Activated CD8-positive, alpha-beta T cell treated with anti-CD3 and anti-CD28 coated beads, Interleukin-2, amount 10 ng/mL, durations not matched to agents 7 days and 5 days (primary cell): ENCODE measurements at regions not wholly inside any gene's neighbourhood (a gene's known extent, or its start where the extent isn't known, plus 50 kb on each side); places are given as distances from the start of the nearest gene placed in this dataset.

Experiments used
- ATAC-seq: fragments of 150-1000 bp; cut with Tn5 transposase; one replicate; pipeline ENCODE4 v1.10.0; 2021; ENCODE audit warnings: moderate library complexity
- CTCF ChIA-PET: fragments of 350-600 bp; sonication (Branson Sonifier 250); formaldehyde crosslinking; loops from one replicate; lab custom pipeline; 2021; ENCODE audit warnings: antibody characterized with exemption; lab: Charles Lee
- POLR2A ChIA-PET: fragments of 350-600 bp; sonication (Branson Sonifier 250); formaldehyde crosslinking; loops from one replicate; lab custom pipeline; 2021; ENCODE audit warnings: antibody characterized with exemption; lab: Charles Lee
- DNase-seq: peaks from one replicate; pipeline ENCODE4 v3.0.0-alpha.2; 2020
- H3K27ac Mint-ChIP-seq: one replicate; pipeline ENCODE4 v1.8.0; 2021; ENCODE audit warnings: mild to moderate bottlenecking, mixed read lengths
- H3K27me3 Mint-ChIP-seq: one replicate; pipeline ENCODE4 v1.8.0; 2021; ENCODE audit warnings: low read depth, mixed read lengths
- H3K36me3 Mint-ChIP-seq: one replicate; pipeline ENCODE4 v1.8.0; 2021; ENCODE audit warnings: low read depth, mixed read lengths
- H3K4me1 Mint-ChIP-seq: one replicate; pipeline ENCODE4 v1.8.0; 2021; ENCODE audit warnings: low read depth, mixed read lengths
- H3K4me3 Mint-ChIP-seq: one replicate; pipeline ENCODE4 v1.8.0; 2021; ENCODE audit warnings: mild to moderate bottlenecking, mixed read lengths
- H3K9me3 Mint-ChIP-seq: one replicate; pipeline ENCODE4 v1.8.0; 2022; ENCODE audit warnings: mixed read lengths; ENCODE audit not compliant: insufficient read depth

DNA sequence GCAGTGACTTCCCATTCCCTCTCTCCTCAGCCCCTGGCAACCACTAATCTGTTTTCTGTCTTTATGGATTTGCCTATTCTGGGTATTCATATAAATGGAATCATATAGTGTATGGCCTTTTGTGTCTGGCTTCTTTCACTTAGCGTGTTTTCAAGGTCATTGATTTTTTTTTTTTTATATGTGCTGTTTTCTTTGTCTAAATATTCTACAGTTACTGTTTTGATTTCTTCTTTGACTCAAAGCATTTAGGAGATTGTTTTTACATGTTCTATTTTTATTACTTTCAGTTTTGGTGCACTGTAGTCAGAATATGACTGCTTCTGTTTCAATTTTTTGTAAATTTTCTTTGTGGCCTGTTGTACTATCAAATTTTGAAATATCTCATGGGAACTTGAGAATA is 71.9 kb upstream of the RNU6-1 start:
- ChIA-PET POLR2A (no interaction called here), CTCF (no interaction called here)
- no peak for DNase-seq
- Mint-ChIP-seq H3K36me3 (peaks cover 2% of the 10 kb centered on the region), H3K9me3 (peaks cover 14% of the 10 kb centered on the region), H3K4me3 (no peak overlapping the region), H3K27ac (no peak overlapping the region), H3K4me1 (no peaks in the 10 kb centered on the region), H3K27me3 (peaks cover 16% of the 10 kb centered on the region)
- ATAC-seq: no peak

DNA sequence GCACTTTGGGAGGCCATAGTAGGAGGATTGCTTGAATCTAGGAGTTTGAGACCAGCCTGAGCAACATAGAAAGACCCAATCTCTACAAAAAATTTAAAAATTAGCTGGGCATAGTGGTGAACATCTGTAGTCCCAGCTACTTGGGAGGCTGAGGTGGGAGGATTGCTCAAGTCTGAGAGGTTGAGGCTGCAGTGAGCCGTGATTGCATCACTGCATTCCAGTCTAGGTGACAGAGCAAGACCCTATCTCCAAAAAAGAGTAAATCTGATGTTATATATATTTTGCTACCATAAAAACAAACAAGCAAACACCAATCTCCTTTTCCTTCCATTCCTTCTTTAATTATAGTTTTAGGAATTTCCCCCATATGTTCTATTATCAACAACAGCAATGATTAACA is 74.2 kb upstream of the RNU6-1 start:
- CTCF ChIA-PET: no interaction called here
- no peaks in the 10 kb centered on the region for H3K4me1 Mint-ChIP-seq
- peaks cover 2% of the 10 kb centered on the region for H3K36me3 Mint-ChIP-seq
- H3K9me3 Mint-ChIP-seq: peaks cover 19% of the 10 kb centered on the region
- peaks cover 9% of the 10 kb centered on the region for H3K27me3 Mint-ChIP-seq
- DNase-seq (no peak), ATAC-seq (no peak)
- H3K4me3 Mint-ChIP-seq: no peak overlapping the region
- H3K27ac Mint-ChIP-seq: no peak overlapping the region
- POLR2A ChIA-PET: interaction anchor here (0.6 kb wide), 1 partner anchor 317 kb away, joined by 6 read pairs; no protein-coding TSS in a partner anchor

DNA sequence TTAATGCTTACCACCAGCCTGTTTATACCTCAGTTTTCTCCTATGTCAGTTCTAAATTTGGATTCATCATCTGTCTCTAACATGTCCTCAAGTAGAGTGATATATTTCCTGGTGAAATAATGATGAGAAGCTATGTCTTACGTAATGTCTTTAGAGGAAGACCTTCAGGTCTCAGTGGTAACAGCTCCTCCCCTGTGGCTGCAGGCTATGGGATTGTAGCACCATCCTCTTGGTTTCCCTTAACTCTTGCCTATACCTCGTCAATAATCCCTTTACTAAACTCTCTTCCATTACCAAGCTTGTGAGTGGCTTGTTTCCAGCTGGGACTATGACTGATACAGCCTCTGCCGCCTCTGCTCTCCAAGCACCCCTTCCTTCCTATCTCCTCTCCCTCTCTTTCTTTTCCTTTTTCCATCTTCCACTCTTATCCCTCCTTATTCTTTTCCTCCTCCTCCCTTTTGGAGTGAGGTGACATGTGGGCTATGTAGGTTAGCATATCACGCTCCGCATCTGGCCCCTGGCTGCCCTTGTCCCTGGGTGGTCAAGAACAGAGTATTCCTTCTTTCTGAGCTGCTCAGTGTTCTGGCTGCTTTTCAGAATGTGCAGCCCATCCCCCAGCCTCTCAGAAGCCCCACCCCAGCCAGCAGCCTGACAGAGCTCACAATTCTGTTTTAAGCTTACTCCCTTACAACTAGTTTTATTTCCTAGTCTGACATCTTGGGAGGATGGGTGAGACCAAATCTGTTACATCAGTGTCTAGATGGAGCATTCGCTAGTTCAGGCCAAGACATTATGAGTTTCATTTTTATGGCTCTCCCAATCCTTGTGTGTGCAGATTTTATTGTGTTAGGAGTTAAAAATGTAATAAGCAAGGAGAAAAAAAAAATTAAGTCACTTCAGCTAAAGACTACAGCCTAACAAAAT is 75.0 kb upstream of the RNU6-1 start:
- ChIA-PET CTCF (interaction anchor here (0.7 kb wide), 1 partner anchor 11 kb away, joined by 3 read pairs; no protein-coding TSS in a partner anchor), POLR2A (interaction anchor here (0.6 kb wide), 1 partner anchor 318 kb away, joined by 6 read pairs; no protein-coding TSS in a partner anchor)
- peaks cover 7% of the 10 kb centered on the region for H3K27me3 Mint-ChIP-seq
- H3K4me1 Mint-ChIP-seq: no peaks in the 10 kb centered on the region
- H3K27ac Mint-ChIP-seq: no peak overlapping the region
- H3K4me3 Mint-ChIP-seq: no peak overlapping the region
- ATAC-seq (no peak), DNase-seq (no peak)
- H3K9me3 Mint-ChIP-seq: peaks cover 12% of the 10 kb centered on the region
- H3K36me3 Mint-ChIP-seq: peaks cover 2% of the 10 kb centered on the region

DNA sequence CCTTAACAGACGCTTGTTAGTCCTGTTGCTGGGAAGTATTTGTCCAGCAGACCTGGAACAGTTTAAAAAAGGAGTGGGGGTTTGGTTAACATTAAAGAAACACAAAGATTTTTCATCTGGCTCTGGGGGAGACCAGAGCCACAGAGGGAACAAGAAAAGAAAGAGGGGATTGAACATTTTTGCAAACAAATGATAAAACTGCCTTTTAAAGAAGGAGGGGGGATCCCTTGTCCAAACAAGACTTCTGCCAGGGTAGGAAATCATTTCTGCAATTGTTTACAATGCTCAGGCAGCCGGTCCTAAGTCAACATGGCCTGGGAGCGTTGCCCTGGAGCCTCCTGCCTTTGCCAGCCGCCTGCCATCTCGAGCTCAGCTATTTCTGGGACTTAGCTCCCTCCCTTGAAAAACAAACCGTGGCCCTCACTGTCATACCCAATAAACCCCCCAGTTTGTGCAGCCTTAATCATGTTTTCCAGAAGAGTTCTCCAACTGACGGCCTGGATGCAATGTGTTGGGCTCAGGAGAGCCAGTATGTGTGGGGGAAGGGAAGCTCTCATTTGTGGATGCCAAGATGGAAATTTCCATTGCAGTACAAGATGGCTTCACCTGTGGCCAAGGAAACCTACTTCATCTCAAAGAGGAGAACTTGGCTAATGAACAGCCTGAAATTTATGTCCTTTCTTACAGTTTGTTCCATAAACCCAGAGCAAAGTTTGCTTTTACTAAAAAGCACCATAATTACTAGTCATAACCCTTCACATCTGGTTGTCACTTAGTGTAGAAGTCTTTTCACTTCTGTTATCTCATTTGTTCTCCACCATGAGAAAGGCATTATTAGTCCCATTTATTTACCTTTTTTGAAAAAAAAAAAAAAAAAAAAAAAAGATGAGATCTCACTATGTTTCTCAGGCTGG is 75.9 kb upstream of the RNU6-1 start:
- ATAC-seq (no peak), DNase-seq (no peak)
- Mint-ChIP-seq H3K4me1 (no peaks in the 10 kb centered on the region), H3K9me3 (peaks cover 8% of the 10 kb centered on the region), H3K27me3 (peaks cover 7% of the 10 kb centered on the region), H3K4me3 (no peak overlapping the region), H3K27ac (no peak overlapping the region), H3K36me3 (peaks cover 2% of the 10 kb centered on the region)
- ChIA-PET POLR2A (no interaction called here), CTCF (interaction anchor here (1.3 kb wide), 1 partner anchor 15 kb away, joined by 3 read pairs; no protein-coding TSS in a partner anchor)

DNA sequence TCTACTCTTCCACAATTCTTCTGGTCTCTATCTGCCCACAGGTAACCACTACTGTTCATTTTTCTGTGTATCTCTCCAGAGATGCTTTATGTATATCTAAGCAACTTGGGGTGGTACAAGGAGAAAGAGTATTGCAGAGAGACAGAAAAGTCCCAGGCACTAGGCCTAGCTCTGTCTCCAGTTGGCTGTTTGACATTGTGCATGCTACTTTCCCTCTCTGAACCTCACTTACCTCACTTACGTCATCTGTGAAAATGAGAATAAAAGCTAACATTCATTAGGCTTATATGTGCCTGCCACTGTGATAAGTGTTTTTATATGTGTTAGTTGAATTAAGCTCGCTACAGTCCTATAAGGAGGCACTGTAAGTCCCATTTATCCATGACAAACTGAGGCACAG is 76.7 kb upstream of the RNU6-1 start:
- ChIA-PET POLR2A (no interaction called here), CTCF (interaction anchor here (1.3 kb wide), 1 partner anchor 14 kb away, joined by 3 read pairs; no protein-coding TSS in a partner anchor)
- peaks cover 8% of the 10 kb centered on the region for H3K9me3 Mint-ChIP-seq
- DNase-seq (no peak), ATAC-seq (no peak)
- H3K36me3 Mint-ChIP-seq: peaks cover 1% of the 10 kb centered on the region
- H3K27ac Mint-ChIP-seq: no peak overlapping the region
- H3K27me3 Mint-ChIP-seq: peaks cover 7% of the 10 kb centered on the region
- H3K4me3 Mint-ChIP-seq: no peak overlapping the region
- no peaks in the 10 kb centered on the region for H3K4me1 Mint-ChIP-seq

DNA sequence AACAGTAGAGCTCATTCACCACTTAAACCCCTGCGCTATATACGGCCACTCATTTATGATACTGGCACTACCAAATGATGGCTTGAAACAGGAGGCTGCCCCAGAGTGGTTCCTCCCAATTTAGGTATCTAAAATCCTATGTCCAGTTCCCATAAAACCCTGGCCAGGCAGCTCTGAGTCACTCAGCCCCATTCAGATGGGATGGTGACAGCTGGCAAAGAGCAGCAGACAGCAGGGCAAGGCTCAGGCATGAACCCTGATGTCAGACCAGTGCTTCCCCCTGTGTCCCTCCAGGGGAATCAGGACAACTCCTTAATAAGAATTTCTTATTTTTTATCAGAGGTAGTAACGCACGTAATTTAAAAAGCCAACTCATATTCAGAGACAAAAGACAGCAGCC is 77.2 kb upstream of the RNU6-1 start:
- no peak overlapping the region for H3K4me3 Mint-ChIP-seq
- no peaks in the 10 kb centered on the region for H3K36me3 Mint-ChIP-seq
- no peak for ATAC-seq
- peaks cover 7% of the 10 kb centered on the region for H3K27me3 Mint-ChIP-seq
- peaks cover 8% of the 10 kb centered on the region for H3K9me3 Mint-ChIP-seq
- no peaks in the 10 kb centered on the region for H3K4me1 Mint-ChIP-seq
- no peak for DNase-seq
- CTCF ChIA-PET: interaction anchor here (1.3 kb wide), 1 partner anchor 14 kb away, joined by 3 read pairs; no protein-coding TSS in a partner anchor
- POLR2A ChIA-PET: no interaction called here
- H3K27ac Mint-ChIP-seq: no peak overlapping the region

DNA sequence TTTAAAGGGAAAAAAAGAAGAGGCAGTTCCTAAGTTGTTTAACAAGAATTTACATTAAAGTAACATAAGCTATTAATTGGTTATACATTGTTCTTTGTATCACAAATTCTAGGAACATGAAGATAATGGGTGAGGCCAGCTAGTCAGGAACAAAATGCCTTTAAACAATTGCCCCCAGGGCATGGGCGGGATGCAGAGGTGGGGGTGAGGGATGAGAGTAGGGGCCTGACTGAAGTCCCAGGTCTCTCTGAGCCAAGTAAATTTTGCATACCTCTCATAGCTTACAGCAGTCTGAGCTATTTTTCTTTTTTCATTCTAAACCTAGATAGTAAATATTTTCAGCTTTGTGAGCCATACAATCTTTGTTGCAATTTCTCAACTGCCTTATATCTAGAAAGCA is 77.8 kb upstream of the RNU6-1 start:
- no peak overlapping the region for H3K27ac Mint-ChIP-seq
- ATAC-seq: no peak
- peaks cover 4% of the 10 kb centered on the region for H3K27me3 Mint-ChIP-seq
- CTCF ChIA-PET: no interaction called here
- no peak overlapping the region for H3K4me3 Mint-ChIP-seq
- POLR2A ChIA-PET: no interaction called here
- no peak for DNase-seq
- no peaks in the 10 kb centered on the region for H3K36me3 Mint-ChIP-seq
- no peaks in the 10 kb centered on the region for H3K4me1 Mint-ChIP-seq
- peaks cover 8% of the 10 kb centered on the region for H3K9me3 Mint-ChIP-seq

DNA sequence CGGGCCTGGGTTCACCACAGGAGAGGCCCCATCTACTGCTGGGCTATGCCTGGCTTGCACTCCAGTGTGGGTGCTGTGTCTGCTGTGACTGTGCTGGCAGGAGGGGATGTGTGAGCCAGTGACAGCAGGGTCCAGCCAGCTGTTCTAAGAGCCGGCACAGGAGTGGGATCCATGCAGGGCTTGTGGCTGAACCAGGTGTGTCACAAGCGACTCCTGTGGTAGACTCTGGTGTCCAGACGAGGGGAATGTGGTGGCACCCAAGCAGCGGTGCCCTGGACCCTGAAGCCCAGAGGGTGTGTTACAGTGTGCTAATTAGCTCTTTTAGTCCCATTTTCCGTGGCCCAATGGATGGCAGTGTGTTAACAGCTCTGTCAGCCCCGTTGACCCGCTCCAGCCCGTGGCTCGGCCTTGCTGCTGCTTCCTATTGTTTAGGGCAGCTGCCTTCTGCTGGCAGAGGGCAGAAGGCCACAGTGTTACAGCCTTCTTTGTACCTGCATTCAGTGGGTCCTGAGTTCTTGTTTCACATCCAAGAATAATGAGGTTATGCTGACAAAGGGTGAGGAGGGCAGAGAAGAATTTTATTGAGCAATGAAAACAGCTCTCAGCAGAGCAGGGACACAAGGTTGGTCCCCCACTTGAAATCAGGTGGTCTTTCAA is 78.5 kb upstream of the RNU6-1 start:
- Mint-ChIP-seq H3K27ac (no peak overlapping the region), H3K9me3 (peaks cover 8% of the 10 kb centered on the region), H3K4me3 (no peak overlapping the region), H3K36me3 (no peaks in the 10 kb centered on the region), H3K4me1 (no peaks in the 10 kb centered on the region), H3K27me3 (peaks cover 4% of the 10 kb centered on the region)
- ChIA-PET CTCF (no interaction called here), POLR2A (no interaction called here)
- no peak for ATAC-seq
- DNase-seq: no peak

DNA sequence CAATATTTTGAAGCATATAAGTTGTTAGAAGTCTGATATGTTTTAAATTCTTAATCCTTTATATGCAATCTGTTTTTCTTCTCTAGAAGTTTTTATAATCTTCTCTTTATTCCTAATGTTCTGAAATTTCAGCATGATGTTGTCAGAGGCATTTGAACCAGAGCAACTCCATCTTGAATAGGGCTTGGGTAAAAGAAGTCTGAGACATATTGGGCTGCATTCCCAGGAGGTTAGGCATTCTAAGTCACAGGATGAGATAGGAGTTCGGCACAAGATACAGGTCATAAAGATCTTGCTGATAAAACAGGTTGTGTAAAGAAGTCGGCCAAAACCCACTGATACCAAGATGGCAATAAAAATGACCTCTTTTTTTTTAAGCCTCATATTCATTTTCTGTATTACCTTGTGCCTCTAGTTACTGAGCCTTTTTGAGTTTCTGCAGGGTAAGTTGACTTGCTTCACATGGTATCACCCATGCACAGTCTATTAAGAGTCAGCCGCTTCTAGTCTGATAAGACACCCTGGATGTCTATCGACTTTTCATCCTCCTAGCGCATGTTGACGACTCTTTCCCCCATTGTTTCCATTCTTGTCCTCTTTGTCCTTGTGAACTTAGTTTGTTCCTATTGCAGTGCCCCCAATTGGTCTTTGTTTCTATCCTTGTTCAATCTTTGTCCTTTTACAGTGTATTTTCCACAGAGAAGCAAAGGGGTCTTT is 80.8 kb upstream of the RNU6-1 start:
- DNase-seq (no peak), ATAC-seq (no peak)
- POLR2A ChIA-PET: no interaction called here
- Mint-ChIP-seq H3K4me3 (no peak overlapping the region), H3K4me1 (no peaks in the 10 kb centered on the region), H3K36me3 (no peaks in the 10 kb centered on the region), H3K27me3 (peaks cover 2% of the 10 kb centered on the region), H3K9me3 (peaks cover 11% of the 10 kb centered on the region), H3K27ac (no peak overlapping the region)
- CTCF ChIA-PET: no interaction called here

DNA sequence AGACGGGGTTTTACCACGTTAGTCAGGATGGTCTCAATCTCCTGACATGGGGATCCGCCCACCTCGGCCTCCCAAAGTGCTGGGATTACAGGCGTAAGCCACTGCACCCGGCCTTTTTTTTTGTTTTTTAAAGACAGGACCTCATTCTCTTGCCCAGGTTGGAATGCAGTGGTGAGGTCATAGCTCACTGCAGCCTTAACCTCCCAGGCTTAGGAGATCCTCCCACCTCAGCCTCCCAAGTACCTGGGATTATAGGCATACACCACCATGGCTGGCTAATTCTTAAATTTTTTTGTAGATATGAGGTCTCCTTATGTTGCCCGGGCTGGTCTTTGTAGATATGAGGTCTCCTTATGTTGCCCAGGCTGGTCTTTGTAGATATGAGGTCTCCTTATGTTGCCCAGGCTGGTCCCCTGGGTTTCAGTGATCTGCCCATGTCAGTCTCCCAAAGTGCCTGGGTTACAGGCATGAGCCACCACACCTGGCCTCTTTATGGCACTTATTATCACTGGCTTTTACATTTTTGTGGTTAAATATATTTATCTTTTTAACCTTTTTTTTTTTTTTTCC is 82.3 kb upstream of the RNU6-1 start:
- no peak for ATAC-seq
- H3K27me3 Mint-ChIP-seq: no peaks in the 10 kb centered on the region
- no peaks in the 10 kb centered on the region for H3K36me3 Mint-ChIP-seq
- H3K4me1 Mint-ChIP-seq: no peaks in the 10 kb centered on the region
- ChIA-PET POLR2A (no interaction called here), CTCF (no interaction called here)
- no peak overlapping the region for H3K4me3 Mint-ChIP-seq
- peaks cover 9% of the 10 kb centered on the region for H3K9me3 Mint-ChIP-seq
- no peak overlapping the region for H3K27ac Mint-ChIP-seq
- no peak for DNase-seq
